ENCODE measurements at regions not wholly inside any gene's neighbourhood (a gene's known extent, or its start where the extent isn't known, plus 50 kb on each side); places are given as distances from the start of the nearest gene placed in this dataset.

- H3K4me3 ChIP-seq, result no peak overlapping the region
- no peak for TF ChIP-seq CTCF (IDR thresholded peaks at IDR 0.05)
- ATAC-seq, result no peak
These were observed 101.9 kb downstream of the PLK2 start for GRCh38 chr5:58357799-58358500.

GRCh38 chr5:58357121-58357520 lies 102.8 kb downstream of the PLK2 start:
- H3K27me3 ChIP-seq (ENCODE audit: low read depth), result no peaks in the 10 kb centered on the region
- H3K4me1 ChIP-seq, result no peaks in the 10 kb centered on the region
- no peak for DNase-seq
- ATAC-seq, result no peak
- H3K4me3 ChIP-seq, result no peak overlapping the region
- H3K27ac ChIP-seq, result no peak overlapping the region
- no peak for TF ChIP-seq CTCF (IDR thresholded peaks at IDR 0.05)
- intact Hi-C loops (cut with DNase I), result no loop called here
- no peaks in the 10 kb centered on the region for H3K36me3 ChIP-seq
- H3K9me3 ChIP-seq, result no peaks in the 10 kb centered on the region

More at GRCh38 chr5:58357799-58358500, 101.9 kb downstream of the PLK2 start:
- no peaks in the 10 kb centered on the region for H3K4me1 ChIP-seq
- H3K27ac ChIP-seq, result no peak overlapping the region
- H3K9me3 ChIP-seq, result no peaks in the 10 kb centered on the region
- intact Hi-C loops (cut with DNase I), result no loop called here
- H3K27me3 ChIP-seq (ENCODE audit: low read depth), result no peaks in the 10 kb centered on the region
- DNase-seq, result no peak
- H3K36me3 ChIP-seq, result no peaks in the 10 kb centered on the region

GRCh38 chr5:58356662-58357061 lies 103.2 kb downstream of the PLK2 start:
- ATAC-seq (no peak), DNase-seq (no peak)
- Histone ChIP-seq H3K4me1 (no peaks in the 10 kb centered on the region), H3K36me3 (no peaks in the 10 kb centered on the region), H3K27me3 (ENCODE audit: low read depth) (no peaks in the 10 kb centered on the region), H3K27ac (no peak overlapping the region), H3K4me3 (no peak overlapping the region), H3K9me3 (no peaks in the 10 kb centered on the region)
- intact Hi-C loops (cut with DNase I), result no loop called here
- no peak for TF ChIP-seq CTCF (IDR thresholded peaks at IDR 0.05)

GRCh38 chr5:58354827-58355226 lies 105.1 kb downstream of the PLK2 start:
- no peak for ATAC-seq
- Histone ChIP-seq H3K9me3 (no peaks in the 10 kb centered on the region), H3K36me3 (no peaks in the 10 kb centered on the region), H3K27me3 (ENCODE audit: low read depth) (no peaks in the 10 kb centered on the region), H3K27ac (no peak overlapping the region), H3K4me1 (no peaks in the 10 kb centered on the region), H3K4me3 (no peak overlapping the region)
- intact Hi-C loops (cut with DNase I), result no loop called here
- TF ChIP-seq CTCF (IDR thresholded peaks at IDR 0.05), result no peak
- DNase-seq, result no peak

DNA sequence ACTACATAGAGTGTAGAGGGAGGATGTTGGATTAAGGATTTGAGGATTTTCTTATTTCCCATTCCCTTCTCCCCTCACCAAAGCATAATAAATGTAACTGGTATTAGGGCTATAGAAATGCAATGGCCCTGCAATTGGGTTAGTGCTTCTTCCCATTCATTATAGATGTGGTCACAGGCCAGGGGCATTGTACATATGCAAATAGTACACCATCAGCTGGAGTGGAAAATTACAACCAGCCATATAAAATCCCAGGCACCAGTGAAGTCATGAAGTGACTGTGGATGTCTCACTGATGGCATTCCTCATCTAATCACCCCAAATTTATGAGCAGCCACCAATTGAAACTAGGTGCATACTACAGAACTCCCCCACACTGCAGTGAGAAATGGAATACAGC lies 105.9 kb downstream of the PLK2 start:
- Histone ChIP-seq H3K9me3 (no peaks in the 10 kb centered on the region), H3K36me3 (no peaks in the 10 kb centered on the region), H3K27me3 (ENCODE audit: low read depth) (no peaks in the 10 kb centered on the region), H3K4me1 (no peaks in the 10 kb centered on the region), H3K27ac (no peak overlapping the region), H3K4me3 (no peak overlapping the region)
- intact Hi-C loops (cut with DNase I), result no loop called here
- no peak for TF ChIP-seq CTCF (IDR thresholded peaks at IDR 0.05)
- DNase-seq, result no peak
- no peak for ATAC-seq

Data from lower lobe of right lung (tissue), 2 donors.